GM12864 (cell line): ENCODE measurements at regions not wholly inside any gene's neighbourhood (a gene's known extent, or its start where the extent isn't known, plus 50 kb on each side); places are given as distances from the start of the nearest gene placed in this dataset.

ENCODE experiments used
- DNase-seq: peaks from one replicate; pipeline ENCODE4 v3.0.0-alpha.2; 2011; ENCODE audit warnings: low read depth
- H3K4me3 ChIP-seq: 2 replicates; pipeline ENCODE4 v1.5.1; 2011; ENCODE audit warnings: mild to moderate bottlenecking, low read depth, low read length, control low read depth
- TF ChIP-seq, protein P1 (sequence below): IDR thresholded peaks from 2 replicates; pipeline ENCODE4 v1.5.1; 2011; ENCODE audit warnings: low read depth, mild to moderate bottlenecking, moderate library complexity, low read length, control low read depth, inconsistent platforms; ENCODE audit errors: missing control alignments

DNA sequence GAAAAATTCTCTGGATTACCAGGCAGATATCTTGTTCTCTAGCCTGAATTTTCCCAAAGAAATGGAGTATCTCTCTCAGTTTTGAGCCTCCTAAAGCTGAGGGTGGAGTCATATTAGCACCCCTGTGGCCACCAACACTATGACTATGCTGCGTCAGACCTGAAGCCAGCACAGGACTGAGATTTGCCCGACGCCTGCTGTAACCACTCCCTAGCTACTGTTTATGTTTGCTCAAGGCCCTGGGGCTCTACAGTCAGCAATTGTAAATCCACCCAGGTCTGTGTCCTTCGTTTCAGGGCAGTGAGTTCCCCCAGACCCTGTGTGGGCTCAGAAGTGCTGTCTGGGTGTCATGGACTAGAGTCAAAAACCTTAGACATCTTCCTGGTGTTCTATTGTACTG, 61.4 kb downstream of the ZXDA start:
- TF ChIP-seq, protein P1, sequence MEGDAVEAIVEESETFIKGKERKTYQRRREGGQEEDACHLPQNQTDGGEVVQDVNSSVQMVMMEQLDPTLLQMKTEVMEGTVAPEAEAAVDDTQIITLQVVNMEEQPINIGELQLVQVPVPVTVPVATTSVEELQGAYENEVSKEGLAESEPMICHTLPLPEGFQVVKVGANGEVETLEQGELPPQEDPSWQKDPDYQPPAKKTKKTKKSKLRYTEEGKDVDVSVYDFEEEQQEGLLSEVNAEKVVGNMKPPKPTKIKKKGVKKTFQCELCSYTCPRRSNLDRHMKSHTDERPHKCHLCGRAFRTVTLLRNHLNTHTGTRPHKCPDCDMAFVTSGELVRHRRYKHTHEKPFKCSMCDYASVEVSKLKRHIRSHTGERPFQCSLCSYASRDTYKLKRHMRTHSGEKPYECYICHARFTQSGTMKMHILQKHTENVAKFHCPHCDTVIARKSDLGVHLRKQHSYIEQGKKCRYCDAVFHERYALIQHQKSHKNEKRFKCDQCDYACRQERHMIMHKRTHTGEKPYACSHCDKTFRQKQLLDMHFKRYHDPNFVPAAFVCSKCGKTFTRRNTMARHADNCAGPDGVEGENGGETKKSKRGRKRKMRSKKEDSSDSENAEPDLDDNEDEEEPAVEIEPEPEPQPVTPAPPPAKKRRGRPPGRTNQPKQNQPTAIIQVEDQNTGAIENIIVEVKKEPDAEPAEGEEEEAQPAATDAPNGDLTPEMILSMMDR, result no peak
- no peak overlapping the region for H3K4me3 ChIP-seq
- DNase-seq, result no peak

GRCh38 chrX:57822818-57823217, 87.4 kb downstream of the ZXDA start:
- no peak overlapping the region for H3K4me3 ChIP-seq
- DNase-seq, result no peak
- TF ChIP-seq, protein P1, result no peak

GRCh38 chrX:57822398-57822797, 87.9 kb downstream of the ZXDA start:
- no peak for DNase-seq
- no peak overlapping the region for H3K4me3 ChIP-seq
- TF ChIP-seq, protein P1, result no peak

- TF ChIP-seq, protein P1, result peak; percentile 54
- H3K4me3 ChIP-seq, result no peak overlapping the region
- DNase-seq, result peak; percentile 3
Observed at GRCh38 chrX:57821703-57822387, 88.4 kb downstream of the ZXDA start.

DNA sequence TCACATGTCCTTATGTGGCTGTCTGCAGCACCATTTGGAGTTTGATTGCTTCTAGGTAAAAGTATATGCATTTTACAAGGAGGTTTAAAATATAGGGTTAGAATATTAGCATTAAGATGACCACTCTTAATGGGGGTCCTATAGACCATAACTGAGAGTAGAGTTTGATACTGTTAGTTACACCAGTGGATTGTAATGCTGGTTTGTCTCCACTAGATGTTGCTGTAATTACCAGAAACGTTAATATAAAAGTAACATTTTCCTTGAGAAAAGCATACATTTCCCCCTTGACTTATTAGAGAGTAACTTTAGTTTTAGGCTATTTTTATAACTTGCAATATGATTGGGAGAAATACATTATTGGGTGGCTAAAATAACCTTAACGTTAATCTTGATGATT, 93.0 kb downstream of the ZXDA start:
- H3K4me3 ChIP-seq, result no peak overlapping the region
- no peak for DNase-seq
- TF ChIP-seq, protein P1, result peak; percentile 32

DNA sequence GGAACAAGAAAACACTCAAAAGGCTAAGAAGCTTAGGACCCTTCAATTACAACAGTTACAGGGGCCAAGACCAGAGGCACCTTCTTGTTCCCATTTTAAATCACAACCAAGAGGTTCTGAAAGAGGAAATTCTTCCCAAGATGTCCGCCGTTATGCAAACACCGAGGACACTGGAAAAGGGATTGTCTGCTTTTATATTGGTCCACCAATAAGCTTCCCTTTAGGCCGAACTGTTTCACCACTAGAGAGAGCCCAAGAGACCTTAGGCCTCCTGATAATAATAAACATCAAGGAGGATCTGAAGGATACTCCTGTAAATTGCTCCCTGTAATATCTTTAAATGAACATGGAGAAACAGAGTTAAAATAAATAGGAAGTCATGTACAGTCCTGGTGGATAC, 92.6 kb upstream of the NLRP2B start:
- DNase-seq, result no peak
- TF ChIP-seq, protein P1, result no peak
- H3K4me3 ChIP-seq, result no peak overlapping the region

DNA sequence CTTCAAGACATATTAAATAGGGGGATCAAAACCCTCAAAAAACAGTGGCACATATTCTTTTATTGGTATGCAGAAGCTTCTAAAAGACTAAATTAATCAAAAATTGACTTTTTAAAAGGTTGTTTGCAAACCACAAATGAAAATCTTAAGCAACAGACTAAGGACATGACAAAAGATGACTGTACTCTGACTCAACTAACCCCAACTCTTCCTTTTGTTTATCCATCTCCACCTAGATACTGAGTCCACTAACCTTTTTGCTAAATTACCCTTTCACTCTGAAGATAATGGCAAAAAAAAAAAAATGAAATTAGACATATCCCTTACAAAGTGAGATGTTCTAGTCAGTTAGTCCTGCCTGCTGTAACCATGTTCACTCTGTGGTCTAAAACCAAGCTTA, 91.6 kb upstream of the NLRP2B start:
- TF ChIP-seq, protein P1, result no peak
- no peak for DNase-seq
- no peak overlapping the region for H3K4me3 ChIP-seq
